Keratinocyte (primary cell): ENCODE measurements at regions not wholly inside any gene's neighbourhood (a gene's known extent, or its start where the extent isn't known, plus 50 kb on each side); places are given as distances from the start of the nearest gene placed in this dataset.

Experiments used
- DNase-seq: peaks from one replicate; pipeline ENCODE4 v3.0.0-alpha.2; 2011; ENCODE audit warnings: low read depth, missing footprints, low spot score
- FAIRE-seq: peaks from 2 replicates; lab custom pipeline; 2011; peaks lifted over from hg19 to GRCh38; lab: Jason Lieb, UNC
- H2AFZ ChIP-seq: 2 replicates; pipeline ENCODE4 v1.6.0; 2012; ENCODE audit warnings: low read length, control low read depth, inconsistent platforms; ENCODE audit not compliant: control insufficient read depth
- H3K27ac ChIP-seq: 2 replicates; pipeline ENCODE4 v1.5.1; 2011; ENCODE audit warnings: low read length; ENCODE audit not compliant: control insufficient read depth, insufficient read depth
- H3K27me3 ChIP-seq: 3 replicates; pipeline ENCODE4 v1.6.0; 2011; ENCODE audit warnings: low read length; ENCODE audit not compliant: control insufficient read depth, insufficient read depth; ENCODE audit errors: extremely low read depth
- H3K36me3 ChIP-seq, 2 experiments: 2 replicates in 1 of 2; 3 replicates in 1 of 2; pipeline ENCODE4 v1.5.1; 2011; ENCODE audit warnings: low read length in 2 of 2, mild to moderate bottlenecking in 1 of 2; ENCODE audit not compliant: control insufficient read depth in 2 of 2, insufficient read depth in 2 of 2; ENCODE audit errors: extremely low read depth in 1 of 2
- H3K4me1 ChIP-seq: 3 replicates; pipeline ENCODE4 v1.5.1; 2011; ENCODE audit warnings: low read length; ENCODE audit not compliant: control insufficient read depth, insufficient read depth; ENCODE audit errors: extremely low read depth
- H3K4me2 ChIP-seq: 3 replicates; pipeline ENCODE4 v1.6.0; 2011; ENCODE audit warnings: low read depth, low read length; ENCODE audit not compliant: control insufficient read depth, insufficient read depth; ENCODE audit errors: extremely low read depth
- H3K4me3 ChIP-seq, 3 experiments: fragments of 200-600 bp in 1 of 3; sonication (generic) in 1 of 3; 2 replicates in 2 of 3; 3 replicates in 1 of 3; pipeline ENCODE4 v1.5.1; 2011 to 2016; ENCODE audit warnings: low read length in 3 of 3, mild to moderate bottlenecking in 3 of 3, control low read depth in 2 of 3, inconsistent platforms in 1 of 3, low read depth in 1 of 3, mixed read lengths in 1 of 3, mixed run types in 1 of 3, moderate library complexity in 1 of 3; ENCODE audit not compliant: control insufficient read depth in 2 of 3, insufficient read depth in 2 of 3; ENCODE audit errors: extremely low read depth in 1 of 3
- H3K79me2 ChIP-seq: 2 replicates; pipeline ENCODE4 v1.6.0; 2012; ENCODE audit warnings: low read length; ENCODE audit not compliant: control insufficient read depth, insufficient read depth
- H3K9ac ChIP-seq: 3 replicates; pipeline ENCODE4 v1.6.0; 2011; ENCODE audit warnings: low read length; ENCODE audit not compliant: control insufficient read depth, insufficient read depth; ENCODE audit errors: extremely low read depth
- H3K9me1 ChIP-seq: 3 replicates; pipeline ENCODE4 v1.6.0; 2011; ENCODE audit warnings: low read length; ENCODE audit not compliant: control insufficient read depth, insufficient read depth; ENCODE audit errors: extremely low read depth
- H3K9me3 ChIP-seq: 2 replicates; pipeline ENCODE4 v1.5.1; 2012; ENCODE audit warnings: low read depth, low read length; ENCODE audit not compliant: control insufficient read depth
- H4K20me1 ChIP-seq: 3 replicates; pipeline ENCODE4 v1.6.0; 2011; ENCODE audit warnings: low read length; ENCODE audit not compliant: control insufficient read depth, insufficient read depth; ENCODE audit errors: extremely low read depth
- CTCF ChIP-seq, 3 experiments: IDR thresholded peaks in 1 of 3; conservative IDR thresholded peaks in 1 of 3; optimal IDR thresholded peaks in 1 of 3; 2 replicates in 2 of 3; 3 replicates in 1 of 3; pipeline versions ENCODE3 to v1.5.1; 2011; ENCODE audit warnings: low read length in 3 of 3, mild to moderate bottlenecking in 3 of 3, moderate library complexity in 2 of 3, control low read depth in 1 of 3, inconsistent platforms in 1 of 3; ENCODE audit not compliant: insufficient read depth in 2 of 3; ENCODE audit errors: extremely low read depth in 1 of 3
- EZH2 ChIP-seq: IDR thresholded peaks from one replicate; pipeline ENCODE4 v1.6.1; 2012; ENCODE audit warnings: inconsistent platforms, mild to moderate bottlenecking, low read length, moderate library complexity
- dilution Hi-C: fragments of 300-500 bp; cut with MboI; formaldehyde crosslinking; loops from one replicate; pipeline ENCODE4 v1.7.0; 2020; ENCODE audit warnings: low sequenced_read_pairs; ENCODE audit not compliant: extremely low pct_ligation_motif_present

- Histone ChIP-seq H3K27me3 (peaks cover 3% of the 10 kb centered on the region), H3K36me3 (no peaks in the 10 kb centered on the region), H3K4me2 (no peak overlapping the region), H3K9me1 (no peaks in the 10 kb centered on the region), H2AFZ (no peak overlapping the region), H3K79me2 (no peaks in the 10 kb centered on the region), H3K4me3 (no peak overlapping the region), H3K9me3 (no peaks in the 10 kb centered on the region), H4K20me1 (no peaks in the 10 kb centered on the region), H3K9ac (no peak overlapping the region), H3K27ac (no peak overlapping the region), H3K4me1 (no peaks in the 10 kb centered on the region)
- TF ChIP-seq EZH2 (no peak), CTCF (optimal IDR thresholded peaks at IDR 0.05 in 1 of 3, IDR thresholded peaks at IDR 0.05 in 1 of 3, conservative IDR thresholded peaks at IDR 0.05 in 1 of 3; ENCODE audit: extremely low read depth in 1 of 3, insufficient read depth in 2 of 3, low read length in 3 of 3) (no peak)
- no peak for DNase-seq
- dilution Hi-C loops: no loop called here
- FAIRE-seq: no peak
Observed at GRCh38 chrX:42149765-42150164, 226.4 kb upstream of the CASK start.

- no peaks in the 10 kb centered on the region for H3K79me2 ChIP-seq
- no peak overlapping the region for H3K9ac ChIP-seq
- no peaks in the 10 kb centered on the region for H4K20me1 ChIP-seq
- H3K4me1 ChIP-seq: no peaks in the 10 kb centered on the region
- no peak overlapping the region for H3K4me2 ChIP-seq
- FAIRE-seq (no peak), DNase-seq (no peak)
- no peaks in the 10 kb centered on the region for H3K9me3 ChIP-seq
- no peak overlapping the region for H3K4me3 ChIP-seq
- no peak for TF ChIP-seq EZH2
- TF ChIP-seq CTCF (optimal IDR thresholded peaks at IDR 0.05 in 1 of 3, IDR thresholded peaks at IDR 0.05 in 1 of 3, conservative IDR thresholded peaks at IDR 0.05 in 1 of 3; ENCODE audit: extremely low read depth in 1 of 3, insufficient read depth in 2 of 3, low read length in 3 of 3): no peak
- peaks cover 7% of the 10 kb centered on the region for H3K27me3 ChIP-seq
- H3K9me1 ChIP-seq: no peaks in the 10 kb centered on the region
- H3K27ac ChIP-seq: no peak overlapping the region
- H3K36me3 ChIP-seq: no peaks in the 10 kb centered on the region
- dilution Hi-C loops: no loop called here
- H2AFZ ChIP-seq: no peak overlapping the region
Observed at GRCh38 chrX:42149281-42149680, 225.9 kb upstream of the CASK start.
